SU-DHL-6 (cell line): ENCODE measurements at regions not wholly inside any gene's neighbourhood (a gene's known extent, or its start where the extent isn't known, plus 50 kb on each side); places are given as distances from the start of the nearest gene placed in this dataset.

Experiments
- CTCF ChIP-seq: fragments of 200-600 bp; sonication (generic); IDR thresholded peaks from one replicate; pipeline ENCODE4 v1.5.1; 2017; ENCODE audit warnings: antibody characterized with exemption, mild to moderate bottlenecking, low read length, moderate library complexity; ENCODE audit not compliant: insufficient read depth, poor library complexity, severe bottlenecking
- EZH2phosphoT487 ChIP-seq: fragments of 200-600 bp; sonication (generic), shearing (Covaris generic); conservative IDR thresholded peaks from 2 replicates; pipeline ENCODE4 v1.6.1; 2018; ENCODE audit warnings: mild to moderate bottlenecking, antibody characterized with exemption, low read length, moderate library complexity, mixed read lengths

DNA sequence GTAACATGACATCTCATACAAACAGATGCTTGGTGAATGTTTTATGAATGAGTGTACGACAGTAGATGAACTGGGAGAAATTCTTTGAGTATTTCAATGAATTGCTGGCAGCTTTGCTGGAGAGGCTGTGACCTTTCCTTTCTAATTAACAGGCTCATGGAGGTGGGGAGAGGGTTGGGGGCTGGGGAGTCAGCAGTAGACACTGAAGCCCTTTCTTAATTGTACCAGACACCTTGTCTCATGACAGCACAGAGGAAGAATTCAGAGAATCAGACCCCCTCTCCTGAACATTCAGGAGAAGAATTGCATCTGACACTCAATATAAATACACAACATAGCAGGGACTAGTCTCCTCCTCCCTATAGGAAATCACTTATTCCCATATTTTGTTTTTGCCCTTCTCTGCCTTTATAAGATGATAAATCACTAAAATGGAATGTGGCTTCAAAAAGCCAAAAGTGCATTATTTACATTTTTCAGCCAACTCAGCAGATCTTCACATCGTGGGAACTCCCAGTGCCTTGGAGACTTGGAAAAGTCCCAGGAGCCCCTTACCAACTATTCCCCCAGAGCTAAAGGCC is 66.2 kb upstream of the TPM1 start:
- no peak for TF ChIP-seq CTCF
- TF ChIP-seq EZH2phosphoT487, result no peak
